ENCODE measurements at regions not wholly inside any gene's neighbourhood (a gene's known extent, or its start where the extent isn't known, plus 50 kb on each side); places are given as distances from the start of the nearest gene placed in this dataset.

GRCh38 chr6:147711476-147711875, 203.0 kb downstream of the SAMD5 start:
- Histone ChIP-seq H3K27me3 (ENCODE audit: insufficient read depth, low read length) (no peaks in the 10 kb centered on the region), H4K20me1 (ENCODE audit: insufficient read depth, low read length) (no peaks in the 10 kb centered on the region), H3F3A (ENCODE audit: insufficient read depth, low read length) (no peaks in the 10 kb centered on the region), H3K9me2 (ENCODE audit: low read depth, low read length) (no peaks in the 10 kb centered on the region), H3K4me3 (ENCODE audit: low read depth, low read length, poor library complexity, severe bottlenecking) (no peak overlapping the region), H3K9ac (ENCODE audit: low read length) (no peak overlapping the region), H3K9me3 (ENCODE audit: low read length) (no peaks in the 10 kb centered on the region), H3K79me2 (ENCODE audit: insufficient read depth, low read length) (no peaks in the 10 kb centered on the region), H3K36me3 (ENCODE audit: insufficient read depth, low read length) (no peaks in the 10 kb centered on the region), H3K4me2 (ENCODE audit: low read length) (no peak overlapping the region), H2AFZ (ENCODE audit: low read length) (no peak overlapping the region), H3K4me1 (ENCODE audit: insufficient read depth, low read length, severe bottlenecking) (no peaks in the 10 kb centered on the region), H3K27ac (ENCODE audit: low read depth, low read length, poor library complexity, severe bottlenecking) (no peak overlapping the region)
- TF ChIP-seq CTCF (IDR thresholded peaks at IDR 0.05; ENCODE audit: low read length) (no peak), EZH2 (IDR thresholded peaks at IDR 0.05; ENCODE audit: borderline replicate concordance, low read length) (no peak)

GRCh38 chr6:147712841-147713240, 204.4 kb downstream of the SAMD5 start:
- Histone ChIP-seq H3K9me3 (ENCODE audit: low read length) (no peaks in the 10 kb centered on the region), H2AFZ (ENCODE audit: low read length) (no peak overlapping the region), H3F3A (ENCODE audit: insufficient read depth, low read length) (no peaks in the 10 kb centered on the region), H3K27me3 (ENCODE audit: insufficient read depth, low read length) (no peaks in the 10 kb centered on the region), H3K4me1 (ENCODE audit: insufficient read depth, low read length, severe bottlenecking) (no peaks in the 10 kb centered on the region), H3K4me3 (ENCODE audit: low read depth, low read length, poor library complexity, severe bottlenecking) (no peak overlapping the region), H3K4me2 (ENCODE audit: low read length) (no peak overlapping the region), H3K79me2 (ENCODE audit: insufficient read depth, low read length) (no peaks in the 10 kb centered on the region), H3K27ac (ENCODE audit: low read depth, low read length, poor library complexity, severe bottlenecking) (no peak overlapping the region), H3K9ac (ENCODE audit: low read length) (no peak overlapping the region), H4K20me1 (ENCODE audit: insufficient read depth, low read length) (no peaks in the 10 kb centered on the region), H3K36me3 (ENCODE audit: insufficient read depth, low read length) (no peaks in the 10 kb centered on the region), H3K9me2 (ENCODE audit: low read depth, low read length) (no peaks in the 10 kb centered on the region)
- TF ChIP-seq CTCF (IDR thresholded peaks at IDR 0.05; ENCODE audit: low read length): no peak
- TF ChIP-seq EZH2 (IDR thresholded peaks at IDR 0.05; ENCODE audit: borderline replicate concordance, low read length): no peak

- Histone ChIP-seq H3F3A (ENCODE audit: insufficient read depth, low read length) (no peaks in the 10 kb centered on the region), H3K36me3 (ENCODE audit: insufficient read depth, low read length) (no peaks in the 10 kb centered on the region), H3K27me3 (ENCODE audit: insufficient read depth, low read length) (no peaks in the 10 kb centered on the region), H3K27ac (ENCODE audit: low read depth, low read length, poor library complexity, severe bottlenecking) (no peak overlapping the region), H3K9ac (ENCODE audit: low read length) (no peak overlapping the region), H4K20me1 (ENCODE audit: insufficient read depth, low read length) (no peaks in the 10 kb centered on the region), H3K9me3 (ENCODE audit: low read length) (no peaks in the 10 kb centered on the region), H3K4me2 (ENCODE audit: low read length) (no peak overlapping the region), H3K9me2 (ENCODE audit: low read depth, low read length) (no peaks in the 10 kb centered on the region), H3K4me3 (ENCODE audit: low read depth, low read length, poor library complexity, severe bottlenecking) (no peak overlapping the region), H2AFZ (ENCODE audit: low read length) (no peak overlapping the region), H3K79me2 (ENCODE audit: insufficient read depth, low read length) (no peaks in the 10 kb centered on the region), H3K4me1 (ENCODE audit: insufficient read depth, low read length, severe bottlenecking) (no peaks in the 10 kb centered on the region)
- TF ChIP-seq EZH2 (IDR thresholded peaks at IDR 0.05; ENCODE audit: borderline replicate concordance, low read length) (no peak), CTCF (IDR thresholded peaks at IDR 0.05; ENCODE audit: low read length) (no peak)
Observed at GRCh38 chr6:147715035-147715434, 206.5 kb downstream of the SAMD5 start.

Data from OCI-LY1 (cell line).